ENCODE measurements at regions not wholly inside any gene's neighbourhood (a gene's known extent, or its start where the extent isn't known, plus 50 kb on each side); places are given as distances from the start of the nearest gene placed in this dataset.

DNA sequence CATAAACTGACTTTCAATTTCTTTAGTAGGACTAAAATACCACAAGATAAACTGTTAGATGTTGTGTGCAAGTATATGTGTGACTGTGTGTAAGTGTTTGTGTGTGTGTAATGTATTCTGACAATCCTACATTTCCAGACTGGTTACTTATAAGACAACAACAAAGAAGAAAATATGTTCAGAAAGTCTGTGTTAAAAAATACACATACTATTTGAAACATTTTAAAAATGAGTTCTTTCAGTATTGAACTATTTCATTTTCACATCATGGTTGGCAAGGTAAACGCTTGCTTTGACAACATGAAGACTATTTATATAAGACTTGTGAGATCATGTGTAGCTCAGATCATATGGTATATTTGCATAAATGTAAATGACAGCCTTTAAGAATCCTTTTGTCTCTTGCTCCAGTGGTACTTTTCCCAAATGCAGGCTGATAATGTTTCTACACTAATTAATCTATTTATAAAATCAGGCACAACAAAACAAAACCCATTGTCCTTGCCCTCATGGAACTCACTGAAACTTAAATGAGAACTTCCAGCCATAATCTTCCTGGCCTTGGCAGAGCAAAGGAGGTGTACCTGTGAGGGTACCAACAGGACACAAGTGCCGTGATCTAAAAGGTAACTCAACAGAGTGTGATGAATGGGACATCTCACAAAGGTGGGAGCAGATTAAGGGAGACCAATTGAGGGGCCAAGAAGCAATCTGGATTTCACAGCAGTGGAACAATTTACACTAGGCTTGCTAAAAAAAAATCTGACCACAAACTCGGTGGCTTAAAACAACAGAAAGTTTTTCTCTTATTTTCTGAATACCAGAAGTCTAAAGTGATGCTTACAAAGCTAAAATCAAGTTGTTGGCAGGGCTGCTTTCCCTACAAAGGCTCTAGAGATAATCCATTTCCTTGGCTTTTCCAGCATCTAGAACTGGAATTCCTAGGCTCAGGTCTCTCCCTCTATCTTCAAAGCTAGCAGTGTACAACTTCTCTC, 349.0 kb downstream of the TBC1D4 start:
- no CpG with 5 or more reads among the region's 3 CpGs for WGBS (ENCODE audit: insufficient coverage, insufficient read length)
- Histone ChIP-seq H3K36me3 (ENCODE audit: control insufficient read depth, insufficient read depth, low read length) (no peaks in the 10 kb centered on the region), H3K4me1 (ENCODE audit: control insufficient read depth, insufficient read depth, low read length) (no peaks in the 10 kb centered on the region), H3K9me3 (ENCODE audit: control insufficient read depth, insufficient read depth, low read length) (no peaks in the 10 kb centered on the region), H3K27ac (ENCODE audit: low read length) (no peak overlapping the region), H3K27me3 (ENCODE audit: control insufficient read depth, insufficient read depth, low read length) (no peaks in the 10 kb centered on the region), H3K4me3 (ENCODE audit: low read length) (no peak overlapping the region)
- DNase-seq (ENCODE audit: low read depth, low spot score): no peak

DNA sequence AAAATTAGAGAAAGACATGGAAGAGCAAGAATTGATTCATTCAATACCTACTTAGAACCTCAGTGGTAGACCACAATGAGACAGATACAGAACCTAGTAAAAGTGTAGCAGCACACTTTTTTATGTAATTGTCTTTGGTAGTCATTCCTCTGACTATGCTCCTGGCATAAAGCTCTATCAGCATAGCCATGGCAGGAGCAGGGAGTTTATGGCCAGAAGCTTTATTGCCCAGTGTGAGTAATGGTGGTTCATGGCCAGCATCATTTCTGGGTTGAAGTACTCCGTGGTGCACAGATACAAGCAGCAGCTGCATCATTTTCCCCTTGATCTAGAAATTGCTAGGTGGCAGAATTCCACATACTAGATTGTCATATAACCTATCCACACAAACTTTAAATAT, 352.6 kb downstream of the TBC1D4 start:
- no peaks in the 10 kb centered on the region for H3K9me3 ChIP-seq (ENCODE audit: control insufficient read depth, insufficient read depth, low read length)
- no peaks in the 10 kb centered on the region for H3K36me3 ChIP-seq (ENCODE audit: control insufficient read depth, insufficient read depth, low read length)
- H3K27ac ChIP-seq (ENCODE audit: low read length): no peak overlapping the region
- no peak overlapping the region for H3K4me3 ChIP-seq (ENCODE audit: low read length)
- no peaks in the 10 kb centered on the region for H3K27me3 ChIP-seq (ENCODE audit: control insufficient read depth, insufficient read depth, low read length)
- H3K4me1 ChIP-seq (ENCODE audit: control insufficient read depth, insufficient read depth, low read length): no peaks in the 10 kb centered on the region
- no peak for DNase-seq (ENCODE audit: low read depth, low spot score)
- WGBS (ENCODE audit: insufficient coverage, insufficient read length): no CpG with 5 or more reads among the region's 1 CpG

DNA sequence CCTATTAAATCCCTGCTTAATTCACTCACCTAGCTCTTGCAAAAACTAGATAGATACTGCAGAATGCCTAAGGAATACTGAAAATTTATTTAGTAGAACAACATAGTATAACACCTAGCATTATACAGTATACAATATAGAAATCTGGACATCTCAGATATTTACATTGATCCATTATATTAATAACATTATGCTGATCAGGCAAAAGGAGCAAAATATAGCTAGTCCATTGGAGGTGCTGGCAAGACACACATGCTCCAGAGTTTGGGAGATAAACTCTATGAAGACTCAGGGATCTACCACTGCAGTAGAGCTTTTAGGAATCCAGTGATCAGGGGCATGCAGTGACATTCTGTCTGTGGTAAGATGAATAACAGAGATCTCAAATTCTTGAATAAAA, 357.6 kb downstream of the TBC1D4 start:
- Histone ChIP-seq H3K4me3 (ENCODE audit: low read length) (no peak overlapping the region), H3K27ac (ENCODE audit: low read length) (no peak overlapping the region), H3K9me3 (ENCODE audit: control insufficient read depth, insufficient read depth, low read length) (no peaks in the 10 kb centered on the region), H3K36me3 (ENCODE audit: control insufficient read depth, insufficient read depth, low read length) (no peaks in the 10 kb centered on the region), H3K4me1 (ENCODE audit: control insufficient read depth, insufficient read depth, low read length) (no peaks in the 10 kb centered on the region), H3K27me3 (ENCODE audit: control insufficient read depth, insufficient read depth, low read length) (no peaks in the 10 kb centered on the region)
- DNase-seq (ENCODE audit: low read depth, low spot score): no peak

DNA sequence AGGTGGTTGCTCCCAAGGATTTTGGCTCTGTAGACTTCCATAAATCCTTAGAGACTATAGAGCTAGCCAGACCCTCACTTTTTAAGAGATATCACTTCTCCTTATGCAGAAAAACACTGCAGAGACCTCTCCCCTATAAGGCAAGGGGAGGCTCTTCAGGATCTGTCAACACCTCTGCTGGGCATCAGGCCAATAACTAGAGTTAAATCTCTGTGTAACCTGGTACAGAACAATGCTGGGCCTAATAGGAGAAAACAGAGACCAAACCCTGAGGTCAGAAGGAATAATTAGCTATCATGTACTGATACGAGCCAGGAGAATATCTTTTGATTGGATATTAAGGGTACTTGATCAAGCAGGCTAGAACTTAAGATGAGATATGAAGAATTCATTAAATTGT, 358.5 kb downstream of the TBC1D4 start:
- Histone ChIP-seq H3K9me3 (ENCODE audit: control insufficient read depth, insufficient read depth, low read length) (no peaks in the 10 kb centered on the region), H3K4me3 (ENCODE audit: low read length) (no peak overlapping the region), H3K36me3 (ENCODE audit: control insufficient read depth, insufficient read depth, low read length) (no peaks in the 10 kb centered on the region), H3K4me1 (ENCODE audit: control insufficient read depth, insufficient read depth, low read length) (no peaks in the 10 kb centered on the region), H3K27me3 (ENCODE audit: control insufficient read depth, insufficient read depth, low read length) (no peaks in the 10 kb centered on the region), H3K27ac (ENCODE audit: low read length) (no peak overlapping the region)
- WGBS (ENCODE audit: insufficient coverage, insufficient read length): no CpG with 5 or more reads among the region's 1 CpG
- DNase-seq (ENCODE audit: low read depth, low spot score): no peak

DNA sequence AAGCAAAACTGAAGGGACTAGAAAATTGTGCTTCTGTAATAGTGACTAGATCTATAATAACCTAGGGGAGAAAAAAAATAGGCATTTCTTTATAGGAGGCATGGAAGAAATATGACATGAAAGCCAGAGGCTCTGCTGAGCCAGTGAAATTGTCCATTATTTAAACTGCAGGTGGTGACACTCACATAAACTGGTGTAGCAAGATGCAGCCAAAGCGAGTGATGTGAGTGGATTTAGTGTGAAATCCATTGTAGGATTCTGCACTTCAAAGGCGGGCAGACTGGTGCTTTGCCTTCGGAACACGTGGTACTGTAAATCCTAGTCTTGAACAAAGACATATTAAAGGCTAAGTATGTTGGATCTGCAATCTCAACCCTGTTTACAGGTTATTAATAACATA, 361.9 kb downstream of the TBC1D4 start:
- Histone ChIP-seq H3K27me3 (ENCODE audit: control insufficient read depth, insufficient read depth, low read length) (no peaks in the 10 kb centered on the region), H3K36me3 (ENCODE audit: control insufficient read depth, insufficient read depth, low read length) (no peaks in the 10 kb centered on the region), H3K27ac (ENCODE audit: low read length) (no peak overlapping the region), H3K9me3 (ENCODE audit: control insufficient read depth, insufficient read depth, low read length) (no peaks in the 10 kb centered on the region), H3K4me1 (ENCODE audit: control insufficient read depth, insufficient read depth, low read length) (no peaks in the 10 kb centered on the region), H3K4me3 (ENCODE audit: low read length) (no peak overlapping the region)
- WGBS (ENCODE audit: insufficient coverage, insufficient read length): no CpG with 5 or more reads among the region's 4 CpGs
- no peak for DNase-seq (ENCODE audit: low read depth, low spot score)

DNA sequence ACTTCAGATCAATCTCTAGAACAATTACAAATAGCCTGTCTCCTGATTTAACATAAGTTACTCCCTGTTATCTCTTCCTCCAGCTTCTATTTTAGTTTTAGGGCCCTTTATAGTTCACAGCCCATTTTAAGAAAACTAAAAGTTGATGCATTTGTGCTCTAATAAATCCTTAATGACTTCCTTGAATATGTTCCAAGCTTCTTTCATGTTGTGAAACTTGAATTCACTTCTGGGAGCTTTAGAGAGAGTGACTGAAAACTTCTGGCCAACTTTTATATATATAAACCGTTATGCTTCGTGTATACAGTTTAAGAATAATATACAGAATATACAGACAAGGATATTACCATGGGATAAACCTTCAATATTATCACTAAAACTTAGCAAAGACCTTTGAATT, 366.8 kb downstream of the TBC1D4 start:
- no CpG with 5 or more reads among the region's 2 CpGs for WGBS (ENCODE audit: insufficient coverage, insufficient read length)

DNA sequence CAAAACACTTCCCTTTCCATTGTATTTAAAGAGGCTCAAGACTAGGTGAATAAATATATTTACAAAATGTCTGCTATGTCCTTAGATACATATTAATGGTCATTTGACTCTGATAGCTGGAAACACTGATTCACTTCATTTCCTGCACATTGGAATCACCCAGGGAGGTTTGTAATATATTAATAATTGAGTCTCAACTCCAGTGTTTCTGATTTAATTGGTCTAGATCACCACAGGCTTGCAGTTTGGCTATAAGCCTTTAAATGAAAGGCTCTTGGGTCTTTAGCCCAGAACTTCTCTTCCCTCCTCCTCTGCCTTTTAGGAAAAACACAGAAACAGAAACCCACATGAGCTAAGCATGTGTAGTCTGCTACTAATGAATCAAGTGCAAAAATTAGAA, 378.0 kb downstream of the TBC1D4 start:
- H3K4me1 ChIP-seq (ENCODE audit: control insufficient read depth, insufficient read depth, low read length): no peaks in the 10 kb centered on the region
- no peaks in the 10 kb centered on the region for H3K27me3 ChIP-seq (ENCODE audit: control insufficient read depth, insufficient read depth, low read length)

More for the DNA sequence above, 366.8 kb downstream of the TBC1D4 start:
- H3K27me3 ChIP-seq (ENCODE audit: control insufficient read depth, insufficient read depth, low read length): no peaks in the 10 kb centered on the region
- DNase-seq (ENCODE audit: low read depth, low spot score): no peak
- no peak overlapping the region for H3K4me3 ChIP-seq (ENCODE audit: low read length)
- H3K4me1 ChIP-seq (ENCODE audit: control insufficient read depth, insufficient read depth, low read length): no peaks in the 10 kb centered on the region
- H3K27ac ChIP-seq (ENCODE audit: low read length): no peak overlapping the region
- no peaks in the 10 kb centered on the region for H3K36me3 ChIP-seq (ENCODE audit: control insufficient read depth, insufficient read depth, low read length)
- H3K9me3 ChIP-seq (ENCODE audit: control insufficient read depth, insufficient read depth, low read length): no peaks in the 10 kb centered on the region

DNA sequence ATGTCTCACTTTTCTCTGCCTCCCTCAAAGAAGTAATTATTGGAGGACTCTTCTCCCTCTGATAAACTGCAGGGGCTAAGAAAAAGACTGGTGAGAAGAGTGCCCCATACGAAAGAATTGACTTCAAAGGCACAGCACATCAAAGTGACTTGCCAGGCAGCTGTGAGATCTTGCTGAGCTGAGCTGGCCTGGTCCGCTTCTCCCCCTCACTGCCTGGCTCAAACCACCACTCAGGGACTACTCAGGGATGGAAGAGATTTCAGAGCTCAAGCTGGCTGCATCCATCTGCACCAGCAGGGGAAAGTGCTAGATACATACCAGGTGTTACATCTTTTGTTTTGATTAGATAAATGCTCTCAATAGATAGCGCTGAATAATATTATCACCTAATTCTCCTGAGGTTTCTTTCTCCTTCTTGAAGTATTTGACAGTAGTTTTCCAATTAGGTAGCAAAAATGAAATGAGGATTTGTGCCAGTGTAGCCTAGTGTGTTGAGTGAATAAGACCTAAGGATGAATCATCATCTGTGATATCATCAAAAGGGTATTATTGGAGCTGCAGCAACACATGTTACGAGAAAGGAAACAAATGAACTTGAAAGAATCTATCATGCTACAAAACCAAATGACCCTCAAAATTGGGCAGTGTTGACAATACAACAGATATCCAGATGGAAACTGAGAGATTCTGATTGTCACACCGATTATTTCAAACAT, 379.8 kb downstream of the TBC1D4 start:
- Histone ChIP-seq H3K27me3 (ENCODE audit: control insufficient read depth, insufficient read depth, low read length) (no peaks in the 10 kb centered on the region), H3K4me3 (ENCODE audit: low read length) (no peak overlapping the region), H3K36me3 (ENCODE audit: control insufficient read depth, insufficient read depth, low read length) (no peaks in the 10 kb centered on the region), H3K4me1 (ENCODE audit: control insufficient read depth, insufficient read depth, low read length) (no peaks in the 10 kb centered on the region), H3K27ac (ENCODE audit: low read length) (no peak overlapping the region), H3K9me3 (ENCODE audit: control insufficient read depth, insufficient read depth, low read length) (no peaks in the 10 kb centered on the region)
- no CpG with 5 or more reads among the region's 5 CpGs for WGBS (ENCODE audit: insufficient coverage, insufficient read length)
- DNase-seq (ENCODE audit: low read depth, low spot score): no peak

More for the DNA sequence above, 378.0 kb downstream of the TBC1D4 start:
- no peak overlapping the region for H3K27ac ChIP-seq (ENCODE audit: low read length)
- H3K36me3 ChIP-seq (ENCODE audit: control insufficient read depth, insufficient read depth, low read length): no peaks in the 10 kb centered on the region
- no peaks in the 10 kb centered on the region for H3K9me3 ChIP-seq (ENCODE audit: control insufficient read depth, insufficient read depth, low read length)
- no peak overlapping the region for H3K4me3 ChIP-seq (ENCODE audit: low read length)
- DNase-seq (ENCODE audit: low read depth, low spot score): no peak

DNA sequence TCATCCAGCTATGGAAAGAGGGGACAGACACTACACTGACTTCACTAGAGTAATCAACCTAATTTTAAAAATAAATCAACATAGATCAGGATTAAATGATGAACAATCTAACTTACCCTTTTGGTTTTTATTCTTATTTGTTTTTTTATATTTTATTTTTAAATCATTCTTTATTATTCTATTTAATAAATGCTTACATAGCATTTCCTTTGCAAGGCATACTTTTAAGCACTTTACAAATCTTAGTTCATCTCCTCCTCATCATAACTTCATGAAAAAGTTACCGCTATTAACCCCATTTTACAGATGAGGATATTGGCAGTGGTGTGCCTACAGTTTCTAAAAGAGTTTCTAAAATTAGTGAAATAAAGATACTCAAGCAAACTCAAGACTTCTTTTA, 380.6 kb downstream of the TBC1D4 start:
- H3K27me3 ChIP-seq (ENCODE audit: control insufficient read depth, insufficient read depth, low read length): no peaks in the 10 kb centered on the region
- no CpG with 5 or more reads among the region's 1 CpG for WGBS (ENCODE audit: insufficient coverage, insufficient read length)
- no peaks in the 10 kb centered on the region for H3K36me3 ChIP-seq (ENCODE audit: control insufficient read depth, insufficient read depth, low read length)
- H3K27ac ChIP-seq (ENCODE audit: low read length): no peak overlapping the region
- no peaks in the 10 kb centered on the region for H3K4me1 ChIP-seq (ENCODE audit: control insufficient read depth, insufficient read depth, low read length)
- no peak for DNase-seq (ENCODE audit: low read depth, low spot score)
- no peak overlapping the region for H3K4me3 ChIP-seq (ENCODE audit: low read length)
- H3K9me3 ChIP-seq (ENCODE audit: control insufficient read depth, insufficient read depth, low read length): no peaks in the 10 kb centered on the region

DNA sequence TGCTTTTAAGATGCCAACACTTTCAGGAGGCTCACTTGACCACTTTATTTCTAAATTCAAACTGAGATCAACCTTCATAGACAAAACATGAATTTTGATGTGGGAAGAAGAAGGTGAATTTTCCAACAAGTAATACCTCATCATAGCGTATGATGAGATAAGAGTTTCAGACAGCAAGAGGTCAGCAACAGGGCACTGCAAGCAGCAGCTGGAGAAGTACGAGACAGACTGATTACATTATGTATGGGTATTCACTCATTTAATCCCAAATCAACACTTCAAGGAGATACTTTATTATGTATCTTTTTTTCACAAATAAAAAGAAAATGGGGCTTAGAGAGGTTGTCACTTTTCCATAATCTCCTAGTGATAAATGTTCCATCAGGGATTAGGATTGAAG, 389.8 kb downstream of the TBC1D4 start:
- Histone ChIP-seq H3K27me3 (ENCODE audit: control insufficient read depth, insufficient read depth, low read length) (no peaks in the 10 kb centered on the region), H3K4me3 (ENCODE audit: low read length) (no peak overlapping the region), H3K9me3 (ENCODE audit: control insufficient read depth, insufficient read depth, low read length) (no peaks in the 10 kb centered on the region), H3K4me1 (ENCODE audit: control insufficient read depth, insufficient read depth, low read length) (no peaks in the 10 kb centered on the region), H3K36me3 (ENCODE audit: control insufficient read depth, insufficient read depth, low read length) (no peaks in the 10 kb centered on the region), H3K27ac (ENCODE audit: low read length) (no peak overlapping the region)
- DNase-seq (ENCODE audit: low read depth, low spot score): no peak
- WGBS (ENCODE audit: insufficient coverage, insufficient read length): no CpG with 5 or more reads among the region's 2 CpGs

Data from iPS DF 6.9 (cell line).